Activated T-cell treated with anti-CD3 and anti-CD28 coated beads, Interleukin-2, amount 50 U/mL, for 72 hours (primary cell): ENCODE measurements at regions not wholly inside any gene's neighbourhood (a gene's known extent, or its start where the extent isn't known, plus 50 kb on each side); places are given as distances from the start of the nearest gene placed in this dataset.

Experiments used
- ATAC-seq, 2 donors: fragments of 150-1000 bp; cut with Tn5 transposase; replicated peaks in 1 of 2; 2 replicates each; pipeline ENCODE4 v1.10.0; 2021; ENCODE audit warnings: moderate library complexity in 2 of 2, mild to moderate bottlenecking in 1 of 2
- DNase-seq, 2 donors: peaks; one replicate each; pipeline ENCODE4 v3.0.0; 2021 to 2022; ENCODE audit warnings: mixed read lengths in 1 of 2
- H3K27ac Mint-ChIP-seq: one replicate; pipeline ENCODE4 v1.8.0; 2022; ENCODE audit warnings: mild to moderate bottlenecking, moderate library complexity, mixed read lengths
- H3K27me3 Mint-ChIP-seq: one replicate; pipeline ENCODE4 v1.8.0; 2022; ENCODE audit warnings: low read depth, mixed read lengths
- H3K36me3 Mint-ChIP-seq, 2 donors: one replicate each; pipeline ENCODE4 v1.8.0; 2022; ENCODE audit warnings: mixed read lengths in 2 of 2, mild to moderate bottlenecking in 1 of 2; ENCODE audit not compliant: insufficient read depth in 2 of 2
- H3K4me1 Mint-ChIP-seq: one replicate; pipeline ENCODE4 v1.8.0; 2022; ENCODE audit warnings: low read depth, mixed read lengths
- H3K4me3 Mint-ChIP-seq, 2 donors: one replicate each; pipeline ENCODE4 v1.8.0; 2022; ENCODE audit warnings: mild to moderate bottlenecking in 2 of 2, mixed read lengths in 2 of 2, moderate library complexity in 2 of 2
- H3K9me3 Mint-ChIP-seq, 2 donors: one replicate each; pipeline ENCODE4 v1.8.0; 2022; ENCODE audit warnings: mixed read lengths in 2 of 2

GRCh38 chr5:26205121-26205520 lies 833.3 kb downstream of the CDH9 start:
- Mint-ChIP-seq H3K27me3 (no peaks in the 10 kb centered on the region), H3K9me3 (peaks cover 4 to 7% of the 10 kb centered on the region in 2 donors), H3K27ac (no peak overlapping the region), H3K4me1 (no peaks in the 10 kb centered on the region), H3K4me3 (no peak overlapping the region), H3K36me3 (peaks cover 0 to 1% of the 10 kb centered on the region in 2 donors)
- DNase-seq (no peak), ATAC-seq (no peak)

- Mint-ChIP-seq H3K27ac (no peak overlapping the region), H3K4me3 (no peak overlapping the region), H3K4me1 (no peaks in the 10 kb centered on the region), H3K9me3 (peaks cover 7 to 8% of the 10 kb centered on the region in 2 donors), H3K36me3 (no peaks in the 10 kb centered on the region), H3K27me3 (no peaks in the 10 kb centered on the region)
- ATAC-seq (no peak), DNase-seq (no peak)
Measured at GRCh38 chr5:26193626-26194025, 844.8 kb downstream of the CDH9 start.

- DNase-seq (no peak), ATAC-seq (no peak)
- Mint-ChIP-seq H3K27me3 (no peaks in the 10 kb centered on the region), H3K27ac (no peak overlapping the region), H3K4me3 (no peak overlapping the region), H3K9me3 (peaks cover 7 to 8% of the 10 kb centered on the region in 2 donors), H3K4me1 (no peaks in the 10 kb centered on the region), H3K36me3 (no peaks in the 10 kb centered on the region)
Measured at GRCh38 chr5:26192486-26192885, 845.9 kb downstream of the CDH9 start.

GRCh38 chr5:26181582-26181981 lies 856.8 kb downstream of the CDH9 start:
- Mint-ChIP-seq H3K27ac (no peak overlapping the region), H3K4me1 (no peaks in the 10 kb centered on the region), H3K27me3 (no peaks in the 10 kb centered on the region), H3K9me3 (peaks cover 6 to 9% of the 10 kb centered on the region in 2 donors), H3K36me3 (peaks cover 2 to 6% of the 10 kb centered on the region in 2 donors), H3K4me3 (no peak overlapping the region)
- ATAC-seq (no peak), DNase-seq (no peak)

GRCh38 chr5:26148569-26149107 lies 889.7 kb downstream of the CDH9 start:
- Mint-ChIP-seq H3K36me3 (peaks cover 0 to 2% of the 10 kb centered on the region in 2 donors), H3K27ac (no peak overlapping the region)
- no peak for ATAC-seq

GRCh38 chr5:26143259-26143658 lies 895.1 kb downstream of the CDH9 start:
- H3K9me3 Mint-ChIP-seq = peaks cover 0 to 1% of the 10 kb centered on the region in 2 donors
- no peaks in the 10 kb centered on the region for H3K36me3 Mint-ChIP-seq
- H3K4me1 Mint-ChIP-seq = no peaks in the 10 kb centered on the region
- H3K4me3 Mint-ChIP-seq = no peak overlapping the region
- DNase-seq (no peak), ATAC-seq (no peak)
- no peak overlapping the region for H3K27ac Mint-ChIP-seq
- no peaks in the 10 kb centered on the region for H3K27me3 Mint-ChIP-seq

More at GRCh38 chr5:26148569-26149107, 889.7 kb downstream of the CDH9 start:
- peaks cover 5 to 14% of the 10 kb centered on the region in 2 donors for H3K9me3 Mint-ChIP-seq
- no peak overlapping the region for H3K4me3 Mint-ChIP-seq
- DNase-seq = no peak
- no peaks in the 10 kb centered on the region for H3K27me3 Mint-ChIP-seq
- no peaks in the 10 kb centered on the region for H3K4me1 Mint-ChIP-seq

GRCh38 chr5:26121338-26121737 lies 917.0 kb downstream of the CDH9 start:
- Mint-ChIP-seq H3K9me3 (peaks cover 3 to 11% of the 10 kb centered on the region in 2 donors), H3K27ac (no peak overlapping the region), H3K36me3 (no peaks in the 10 kb centered on the region), H3K4me3 (no peak overlapping the region), H3K4me1 (no peaks in the 10 kb centered on the region), H3K27me3 (no peaks in the 10 kb centered on the region)
- DNase-seq (no peak), ATAC-seq (no peak)

- Mint-ChIP-seq H3K27me3 (no peaks in the 10 kb centered on the region), H3K4me1 (no peaks in the 10 kb centered on the region), H3K9me3 (peaks cover 6 to 11% of the 10 kb centered on the region in 2 donors), H3K4me3 (no peak overlapping the region), H3K36me3 (no peaks in the 10 kb centered on the region), H3K27ac (no peak overlapping the region)
- DNase-seq (no peak), ATAC-seq (no peak)
Measured at GRCh38 chr5:26104175-26104574, 934.2 kb downstream of the CDH9 start.

- no peaks in the 10 kb centered on the region for H3K27me3 Mint-ChIP-seq
- H3K27ac Mint-ChIP-seq = no peak overlapping the region
- DNase-seq = no peak
- ATAC-seq = no peak
- H3K36me3 Mint-ChIP-seq = peaks cover 0 to 1% of the 10 kb centered on the region in 2 donors
- H3K4me1 Mint-ChIP-seq = no peaks in the 10 kb centered on the region
- H3K4me3 Mint-ChIP-seq = no peak overlapping the region
- peaks cover 14% of the 10 kb centered on the region in 2 donors for H3K9me3 Mint-ChIP-seq
Measured at GRCh38 chr5:26060212-26060611, 978.2 kb downstream of the CDH9 start.

- H3K4me1 Mint-ChIP-seq = no peaks in the 10 kb centered on the region
- H3K36me3 Mint-ChIP-seq = peaks cover 0 to 1% of the 10 kb centered on the region in 2 donors
- no peaks in the 10 kb centered on the region for H3K27me3 Mint-ChIP-seq
- no peak for DNase-seq
- no peak for ATAC-seq
- H3K9me3 Mint-ChIP-seq = peaks cover 13 to 17% of the 10 kb centered on the region in 2 donors
- H3K4me3 Mint-ChIP-seq = no peak overlapping the region
- H3K27ac Mint-ChIP-seq = no peak overlapping the region
Measured at GRCh38 chr5:26054594-26054993, 983.8 kb downstream of the CDH9 start.

GRCh38 chr5:26034813-26035212 lies 1003.6 kb downstream of the CDH9 start:
- ATAC-seq (no peak), DNase-seq (no peak)
- H3K27ac Mint-ChIP-seq = no peak overlapping the region
- H3K4me3 Mint-ChIP-seq = no peak overlapping the region
- no peaks in the 10 kb centered on the region for H3K27me3 Mint-ChIP-seq
- H3K9me3 Mint-ChIP-seq = peaks cover 7 to 10% of the 10 kb centered on the region in 2 donors
- peaks cover 1 to 3% of the 10 kb centered on the region in 2 donors for H3K36me3 Mint-ChIP-seq
- H3K4me1 Mint-ChIP-seq = no peaks in the 10 kb centered on the region

- ATAC-seq (no peak), DNase-seq (no peak)
- Mint-ChIP-seq H3K27me3 (no peaks in the 10 kb centered on the region), H3K4me1 (no peaks in the 10 kb centered on the region), H3K9me3 (peaks cover 2 to 7% of the 10 kb centered on the region in 2 donors), H3K36me3 (no peaks in the 10 kb centered on the region), H3K27ac (no peak overlapping the region), H3K4me3 (no peak overlapping the region)
Measured at GRCh38 chr5:26031481-26031880, 1006.9 kb downstream of the CDH9 start.

GRCh38 chr5:26026044-26026443 lies 1012.3 kb downstream of the CDH9 start:
- no peak overlapping the region for H3K4me3 Mint-ChIP-seq
- no peak for ATAC-seq
- H3K27ac Mint-ChIP-seq = no peak overlapping the region
- DNase-seq = no peak
- H3K9me3 Mint-ChIP-seq = peaks cover 0 to 4% of the 10 kb centered on the region in 2 donors
- no peaks in the 10 kb centered on the region for H3K4me1 Mint-ChIP-seq
- H3K27me3 Mint-ChIP-seq = no peaks in the 10 kb centered on the region
- no peaks in the 10 kb centered on the region for H3K36me3 Mint-ChIP-seq

GRCh38 chr5:26024774-26025173 lies 1013.6 kb downstream of the CDH9 start:
- no peaks in the 10 kb centered on the region for H3K4me1 Mint-ChIP-seq
- no peak overlapping the region for H3K4me3 Mint-ChIP-seq
- H3K27me3 Mint-ChIP-seq = no peaks in the 10 kb centered on the region
- ATAC-seq (no peak), DNase-seq (no peak)
- H3K27ac Mint-ChIP-seq = no peak overlapping the region
- no peaks in the 10 kb centered on the region for H3K36me3 Mint-ChIP-seq
- H3K9me3 Mint-ChIP-seq = peaks cover 0 to 2% of the 10 kb centered on the region in 2 donors
